ENCODE measurements at regions not wholly inside any gene's neighbourhood (a gene's known extent, or its start where the extent isn't known, plus 50 kb on each side); places are given as distances from the start of the nearest gene placed in this dataset.

DNA sequence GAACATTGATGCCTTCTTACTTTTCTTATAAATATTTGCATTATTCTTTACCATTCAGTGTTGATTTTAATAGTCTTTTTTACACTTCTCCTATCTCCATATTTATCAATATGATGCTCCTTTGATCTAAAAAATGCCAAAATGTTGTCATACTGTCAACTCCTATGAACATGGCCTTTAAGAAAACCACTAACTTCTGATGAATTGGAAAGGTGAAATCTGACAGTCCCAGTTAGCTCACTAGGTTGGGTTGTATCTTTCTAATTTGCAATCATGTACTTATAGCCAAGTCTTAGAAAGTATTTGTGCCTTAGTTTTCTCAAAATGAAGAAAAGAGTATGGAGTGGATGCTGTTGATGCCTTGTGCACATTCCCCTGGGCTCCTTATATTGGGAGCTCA lies 75.4 kb upstream of the SPACA1 start:
- TF ChIP-seq, protein P1, sequence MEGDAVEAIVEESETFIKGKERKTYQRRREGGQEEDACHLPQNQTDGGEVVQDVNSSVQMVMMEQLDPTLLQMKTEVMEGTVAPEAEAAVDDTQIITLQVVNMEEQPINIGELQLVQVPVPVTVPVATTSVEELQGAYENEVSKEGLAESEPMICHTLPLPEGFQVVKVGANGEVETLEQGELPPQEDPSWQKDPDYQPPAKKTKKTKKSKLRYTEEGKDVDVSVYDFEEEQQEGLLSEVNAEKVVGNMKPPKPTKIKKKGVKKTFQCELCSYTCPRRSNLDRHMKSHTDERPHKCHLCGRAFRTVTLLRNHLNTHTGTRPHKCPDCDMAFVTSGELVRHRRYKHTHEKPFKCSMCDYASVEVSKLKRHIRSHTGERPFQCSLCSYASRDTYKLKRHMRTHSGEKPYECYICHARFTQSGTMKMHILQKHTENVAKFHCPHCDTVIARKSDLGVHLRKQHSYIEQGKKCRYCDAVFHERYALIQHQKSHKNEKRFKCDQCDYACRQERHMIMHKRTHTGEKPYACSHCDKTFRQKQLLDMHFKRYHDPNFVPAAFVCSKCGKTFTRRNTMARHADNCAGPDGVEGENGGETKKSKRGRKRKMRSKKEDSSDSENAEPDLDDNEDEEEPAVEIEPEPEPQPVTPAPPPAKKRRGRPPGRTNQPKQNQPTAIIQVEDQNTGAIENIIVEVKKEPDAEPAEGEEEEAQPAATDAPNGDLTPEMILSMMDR (IDR thresholded peaks at IDR 0.05) = no peak
- no peak for TF ChIP-seq POLR2A (IDR thresholded peaks at IDR 0.05)

Measured in body of pancreas (tissue), 4 donors.